ENCODE measurements at regions not wholly inside any gene's neighbourhood (a gene's known extent, or its start where the extent isn't known, plus 50 kb on each side); places are given as distances from the start of the nearest gene placed in this dataset.

- intact Hi-C loops (cut with DNase I) = no loop called here
- DNase-seq = no peak
- Histone ChIP-seq H3K4me3 (no peak overlapping the region), H3K4me1 (peaks cover 0 to 14% (median 7%) of the 10 kb centered on the region in 12 donors), H3K27me3 (peaks cover 6 to 88% (median 40%) of the 10 kb centered on the region in 9 donors), H3K36me3 (no peaks in the 10 kb centered on the region), H3K27ac (no peak overlapping the region), H3K9me3 (no peaks in the 10 kb centered on the region)
- 76 to 79% (median 79%) methylated on average over 4 of the region's 4 CpGs for WGBS, 4 donors
- ATAC-seq = no peak
- TF ChIP-seq POLR2A (IDR thresholded peaks at IDR 0.05) (no peak), CTCF (IDR thresholded peaks at IDR 0.05) (no peak)
Measured at GRCh38 chr14:62118461-62118860, 356.2 kb downstream of the SNAPC1 start.

- H3K9me3 ChIP-seq = no peaks in the 10 kb centered on the region
- intact Hi-C loops (cut with DNase I) = no loop called here
- no peak for DNase-seq
- WGBS, 4 donors = 64 to 74% (median 72%) methylated on average over 6 of the region's 6 CpGs
- H3K27me3 ChIP-seq = peaks cover 6 to 88% (median 41%) of the 10 kb centered on the region in 9 donors
- peaks cover 0 to 14% (median 7%) of the 10 kb centered on the region in 12 donors for H3K4me1 ChIP-seq
- no peaks in the 10 kb centered on the region for H3K36me3 ChIP-seq
- TF ChIP-seq CTCF (IDR thresholded peaks at IDR 0.05) = no peak
- TF ChIP-seq POLR2A (IDR thresholded peaks at IDR 0.05) = no peak
- ATAC-seq = no peak
- H3K4me3 ChIP-seq = no peak overlapping the region
- no peak overlapping the region for H3K27ac ChIP-seq
Measured at GRCh38 chr14:62118871-62119270, 356.7 kb downstream of the SNAPC1 start.

GRCh38 chr14:62123961-62124360, 361.7 kb downstream of the SNAPC1 start:
- H3K27ac ChIP-seq = no peak overlapping the region
- intact Hi-C loops (cut with DNase I) = loop anchor here in 9 of 10 donors (5.0 to 10.0 kb wide), 5 partner anchors 229 to 829 kb away; no protein-coding TSS in a partner anchor
- peaks cover 0 to 92% (median 34%) of the 10 kb centered on the region in 9 donors for H3K27me3 ChIP-seq
- H3K36me3 ChIP-seq = no peaks in the 10 kb centered on the region
- H3K4me1 ChIP-seq = no peaks in the 10 kb centered on the region
- no peak overlapping the region for H3K4me3 ChIP-seq
- TF ChIP-seq CTCF (IDR thresholded peaks at IDR 0.05) = no peak
- TF ChIP-seq POLR2A (IDR thresholded peaks at IDR 0.05) = no peak
- DNase-seq (no peak), ATAC-seq (no peak)
- 41 to 81% (median 61%) methylated on average over 2 of the region's 2 CpGs for WGBS, 4 donors
- no peaks in the 10 kb centered on the region for H3K9me3 ChIP-seq

- no peak for TF ChIP-seq CTCF (IDR thresholded peaks at IDR 0.05)
- TF ChIP-seq POLR2A (IDR thresholded peaks at IDR 0.05) = no peak
- intact Hi-C loops (cut with DNase I) = loop anchor here (2.0 to 10.0 kb wide), 8 partner anchors 231 to 858 kb away; no protein-coding TSS in a partner anchor
- Histone ChIP-seq H3K36me3 (no peaks in the 10 kb centered on the region), H3K27ac (no peak overlapping the region), H3K4me1 (no peaks in the 10 kb centered on the region), H3K4me3 (no peak overlapping the region), H3K27me3 (peaks cover 0 to 82% (median 28%) of the 10 kb centered on the region in 9 donors), H3K9me3 (no peaks in the 10 kb centered on the region)
- ATAC-seq = no peak
- no peak for DNase-seq
Measured at GRCh38 chr14:62125793-62126192, 363.6 kb downstream of the SNAPC1 start.

Data from heart left ventricle (tissue), 16 donors.